ENCODE measurements at regions not wholly inside any gene's neighbourhood (a gene's known extent, or its start where the extent isn't known, plus 50 kb on each side); places are given as distances from the start of the nearest gene placed in this dataset.

- TF ChIP-seq, protein P1, sequence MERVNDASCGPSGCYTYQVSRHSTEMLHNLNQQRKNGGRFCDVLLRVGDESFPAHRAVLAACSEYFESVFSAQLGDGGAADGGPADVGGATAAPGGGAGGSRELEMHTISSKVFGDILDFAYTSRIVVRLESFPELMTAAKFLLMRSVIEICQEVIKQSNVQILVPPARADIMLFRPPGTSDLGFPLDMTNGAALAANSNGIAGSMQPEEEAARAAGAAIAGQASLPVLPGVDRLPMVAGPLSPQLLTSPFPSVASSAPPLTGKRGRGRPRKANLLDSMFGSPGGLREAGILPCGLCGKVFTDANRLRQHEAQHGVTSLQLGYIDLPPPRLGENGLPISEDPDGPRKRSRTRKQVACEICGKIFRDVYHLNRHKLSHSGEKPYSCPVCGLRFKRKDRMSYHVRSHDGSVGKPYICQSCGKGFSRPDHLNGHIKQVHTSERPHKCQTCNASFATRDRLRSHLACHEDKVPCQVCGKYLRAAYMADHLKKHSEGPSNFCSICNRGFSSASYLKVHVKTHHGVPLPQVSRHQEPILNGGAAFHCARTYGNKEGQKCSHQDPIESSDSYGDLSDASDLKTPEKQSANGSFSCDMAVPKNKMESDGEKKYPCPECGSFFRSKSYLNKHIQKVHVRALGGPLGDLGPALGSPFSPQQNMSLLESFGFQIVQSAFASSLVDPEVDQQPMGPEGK (CRISPR knock-in tag; IDR thresholded peaks at IDR 0.05; ENCODE audit: borderline replicate concordance), result no peak
- TF ChIP-seq BACH2 (CRISPR knock-in tag; IDR thresholded peaks at IDR 0.05; ENCODE audit: borderline replicate concordance) (no peak), CSDC2 (CRISPR knock-in tag; IDR thresholded peaks at IDR 0.05) (no peak), ZFP3 (CRISPR knock-in tag; IDR thresholded peaks at IDR 0.05) (no peak), ZNF70 (CRISPR knock-in tag; IDR thresholded peaks at IDR 0.05) (no peak), PPARA (CRISPR knock-in tag; IDR thresholded peaks at IDR 0.05; ENCODE audit: borderline replicate concordance) (no peak), OSR1 (CRISPR knock-in tag; IDR thresholded peaks at IDR 0.05) (no peak), ARNTL (CRISPR knock-in tag; IDR thresholded peaks at IDR 0.05; ENCODE audit: borderline replicate concordance, low read depth) (no peak), TOX (CRISPR knock-in tag; IDR thresholded peaks at IDR 0.05; ENCODE audit: borderline replicate concordance) (no peak)
- TF ChIP-seq, protein P2, sequence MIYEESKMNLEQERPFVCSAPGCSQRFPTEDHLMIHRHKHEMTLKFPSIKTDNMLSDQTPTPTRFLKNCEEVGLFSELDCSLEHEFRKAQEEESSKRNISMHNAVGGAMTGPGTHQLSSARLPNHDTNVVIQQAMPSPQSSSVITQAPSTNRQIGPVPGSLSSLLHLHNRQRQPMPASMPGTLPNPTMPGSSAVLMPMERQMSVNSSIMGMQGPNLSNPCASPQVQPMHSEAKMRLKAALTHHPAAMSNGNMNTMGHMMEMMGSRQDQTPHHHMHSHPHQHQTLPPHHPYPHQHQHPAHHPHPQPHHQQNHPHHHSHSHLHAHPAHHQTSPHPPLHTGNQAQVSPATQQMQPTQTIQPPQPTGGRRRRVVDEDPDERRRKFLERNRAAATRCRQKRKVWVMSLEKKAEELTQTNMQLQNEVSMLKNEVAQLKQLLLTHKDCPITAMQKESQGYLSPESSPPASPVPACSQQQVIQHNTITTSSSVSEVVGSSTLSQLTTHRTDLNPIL (CRISPR knock-in tag; IDR thresholded peaks at IDR 0.05; ENCODE audit: low read depth), result no peak
- TF ChIP-seq, protein P3, sequence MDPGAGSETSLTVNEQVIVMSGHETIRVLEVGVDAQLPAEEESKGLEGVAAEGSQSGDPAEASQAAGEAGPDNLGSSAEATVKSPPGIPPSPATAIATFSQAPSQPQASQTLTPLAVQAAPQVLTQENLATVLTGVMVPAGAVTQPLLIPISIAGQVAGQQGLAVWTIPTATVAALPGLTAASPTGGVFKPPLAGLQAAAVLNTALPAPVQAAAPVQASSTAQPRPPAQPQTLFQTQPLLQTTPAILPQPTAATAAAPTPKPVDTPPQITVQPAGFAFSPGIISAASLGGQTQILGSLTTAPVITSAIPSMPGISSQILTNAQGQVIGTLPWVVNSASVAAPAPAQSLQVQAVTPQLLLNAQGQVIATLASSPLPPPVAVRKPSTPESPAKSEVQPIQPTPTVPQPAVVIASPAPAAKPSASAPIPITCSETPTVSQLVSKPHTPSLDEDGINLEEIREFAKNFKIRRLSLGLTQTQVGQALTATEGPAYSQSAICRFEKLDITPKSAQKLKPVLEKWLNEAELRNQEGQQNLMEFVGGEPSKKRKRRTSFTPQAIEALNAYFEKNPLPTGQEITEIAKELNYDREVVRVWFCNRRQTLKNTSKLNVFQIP (CRISPR knock-in tag; IDR thresholded peaks at IDR 0.05; ENCODE audit: borderline replicate concordance, low read depth), result no peak
Measured at GRCh38 chr4:96504386-96504785, 664.5 kb downstream of the PDHA2 start.
